GM12864 (cell line): ENCODE measurements at regions not wholly inside any gene's neighbourhood (a gene's known extent, or its start where the extent isn't known, plus 50 kb on each side); places are given as distances from the start of the nearest gene placed in this dataset.

Experiments
- DNase-seq: peaks from one replicate; pipeline ENCODE4 v3.0.0-alpha.2; 2011; ENCODE audit warnings: low read depth
- H3K4me3 ChIP-seq: 2 replicates; pipeline ENCODE4 v1.5.1; 2011; ENCODE audit warnings: mild to moderate bottlenecking, low read depth, low read length, control low read depth
- CTCF ChIP-seq: IDR thresholded peaks from 2 replicates; pipeline ENCODE4 v1.5.1; 2011; ENCODE audit warnings: low read depth, mild to moderate bottlenecking, moderate library complexity, low read length, control low read depth, inconsistent platforms; ENCODE audit errors: missing control alignments

- no peak for TF ChIP-seq CTCF
- DNase-seq = no peak
- no peak overlapping the region for H3K4me3 ChIP-seq
Measured at GRCh38 chr6:21741221-21742109, 147.9 kb downstream of the SOX4 start.

GRCh38 chr6:21742238-21742660 lies 148.7 kb downstream of the SOX4 start:
- TF ChIP-seq CTCF = no peak
- H3K4me3 ChIP-seq = no peak overlapping the region
- DNase-seq = no peak

GRCh38 chr6:21744331-21744730 lies 150.8 kb downstream of the SOX4 start:
- TF ChIP-seq CTCF = no peak
- DNase-seq = no peak
- H3K4me3 ChIP-seq = no peak overlapping the region

- TF ChIP-seq CTCF = no peak
- no peak for DNase-seq
- H3K4me3 ChIP-seq = no peak overlapping the region
Measured at GRCh38 chr6:21745543-21746337, 152.2 kb downstream of the SOX4 start.

GRCh38 chr6:21747441-21747840 lies 153.9 kb downstream of the SOX4 start:
- H3K4me3 ChIP-seq = no peak overlapping the region
- TF ChIP-seq CTCF = no peak

GRCh38 chr6:21748343-21749056 lies 154.9 kb downstream of the SOX4 start:
- no peak for TF ChIP-seq CTCF
- DNase-seq = no peak
- H3K4me3 ChIP-seq = no peak overlapping the region

More at GRCh38 chr6:21747441-21747840, 153.9 kb downstream of the SOX4 start:
- no peak for DNase-seq
